CD4-positive, alpha-beta T cell (primary cell): ENCODE measurements at regions not wholly inside any gene's neighbourhood (a gene's known extent, or its start where the extent isn't known, plus 50 kb on each side); places are given as distances from the start of the nearest gene placed in this dataset.

Source experiments
- ATAC-seq: fragments of 200-7000 bp; cut with Tn5 transposase; one replicate; pipeline ENCODE4 v1.10.0; 2022; ENCODE audit warnings: mild to moderate bottlenecking; ENCODE audit not compliant: poor library complexity
- CTCF ChIA-PET: fragments of 350-600 bp; sonication (Branson Sonifier 250); formaldehyde crosslinking; loops from one replicate; lab custom pipeline; 2021; ENCODE audit warnings: antibody characterized with exemption, inconsistent platforms; lab: Charles Lee
- POLR2A ChIA-PET: fragments of 350-600 bp; sonication (Branson Sonifier 250); formaldehyde crosslinking; loops from one replicate; lab custom pipeline; 2021; ENCODE audit warnings: antibody characterized with exemption, inconsistent platforms; lab: Charles Lee
- DNase-seq, 14 experiments: peaks; one replicate each; pipeline ENCODE4 v3.0.0-alpha.2; 2013 to 2020; ENCODE audit warnings: mixed read lengths in 2 of 14
- H3K27ac ChIP-seq, 2 donors: one replicate each; pipeline versions ENCODE4 v1.5.1 to v1.7.0; 2013; ENCODE audit warnings: low read length in 2 of 2, low read depth in 1 of 2, mild to moderate bottlenecking in 1 of 2
- H3K27me3 ChIP-seq, 2 experiments: 1 replicate in 1 of 2; 2 replicates in 1 of 2; pipeline versions ENCODE4 v1.6.1 to v1.7.0; 2013; ENCODE audit warnings: low read length in 2 of 2, control low read depth in 1 of 2, mild to moderate bottlenecking in 1 of 2, moderate library complexity in 1 of 2; ENCODE audit not compliant: insufficient read depth in 2 of 2, control insufficient read depth in 1 of 2
- H3K36me3 ChIP-seq: one replicate; pipeline ENCODE4 v1.6.1; 2013; ENCODE audit warnings: low read length, control low read depth; ENCODE audit not compliant: insufficient read depth
- H3K4me1 ChIP-seq: one replicate; pipeline ENCODE4 v1.6.1; 2013; ENCODE audit warnings: low read length, control low read depth; ENCODE audit not compliant: insufficient read depth
- H3K4me3 ChIP-seq: one replicate; pipeline ENCODE4 v1.5.1; 2013; ENCODE audit warnings: mild to moderate bottlenecking, low read length, moderate library complexity
- H3K9me3 ChIP-seq, 2 experiments: 1 replicate in 1 of 2; 2 replicates in 1 of 2; pipeline versions ENCODE4 v1.6.1 to v1.7.0; 2013; ENCODE audit warnings: low read length in 2 of 2, mild to moderate bottlenecking in 2 of 2, control low read depth in 1 of 2, moderate library complexity in 1 of 2; ENCODE audit not compliant: control insufficient read depth in 1 of 2, insufficient read depth in 1 of 2
- H3K27ac Mint-ChIP-seq: one replicate; pipeline ENCODE4 v1.8.0; 2020; ENCODE audit warnings: mixed read lengths
- H3K27me3 Mint-ChIP-seq: one replicate; pipeline ENCODE4 v1.8.0; 2021; ENCODE audit warnings: mixed read lengths
- H3K36me3 Mint-ChIP-seq: one replicate; pipeline ENCODE4 v1.8.0; 2021; ENCODE audit warnings: low read depth, mixed read lengths
- H3K4me1 Mint-ChIP-seq: one replicate; pipeline ENCODE4 v1.8.0; 2021; ENCODE audit warnings: low read depth, mixed read lengths
- H3K4me3 Mint-ChIP-seq: one replicate; pipeline ENCODE4 v1.8.0; 2020; ENCODE audit warnings: mild to moderate bottlenecking, mixed read lengths
- H3K9me3 Mint-ChIP-seq: one replicate; pipeline ENCODE4 v1.8.0; 2020; ENCODE audit warnings: mixed read lengths
- intact Hi-C, 2 experiments: fragments of 100-400 bp; cut with DNase I in 1 of 2; cut with micrococcal nuclease in 1 of 2; formaldehyde crosslinking; loops; one replicate each; pipeline versions ENCODE4 v1.15.1 to v1.9.0; 2023 to 2025; cut with DNase I, micrococcal nuclease
- TF ChIP-seq, protein P1 (sequence below): fragments of 200-600 bp; IDR thresholded peaks from one replicate; pipeline ENCODE4 v1.8.0; 2022; ENCODE audit warnings: antibody characterized with exemption, mild to moderate bottlenecking

GRCh38 chr12:92349635-92350034 lies 204.0 kb upstream of the BTG1 start:
- H3K4me3 Mint-ChIP-seq: no peak overlapping the region
- no peaks in the 10 kb centered on the region for H3K36me3 ChIP-seq
- no peak overlapping the region for H3K4me3 ChIP-seq
- H3K27ac ChIP-seq: no peak overlapping the region
- H3K4me1 ChIP-seq: no peaks in the 10 kb centered on the region
- ATAC-seq (no peak), DNase-seq (no peak)
- ChIA-PET POLR2A (no interaction called here), CTCF (interaction anchor here (1.3 kb wide), 1 partner anchor 37 kb away, joined by 5 read pairs; no protein-coding TSS in a partner anchor)
- intact Hi-C loops: no loop called here
- no peak overlapping the region for H3K27ac Mint-ChIP-seq
- H3K27me3 Mint-ChIP-seq: no peaks in the 10 kb centered on the region
- no peaks in the 10 kb centered on the region for H3K9me3 ChIP-seq
- H3K4me1 Mint-ChIP-seq: peaks cover 11% of the 10 kb centered on the region
- no peaks in the 10 kb centered on the region for H3K27me3 ChIP-seq
- H3K9me3 Mint-ChIP-seq: no peaks in the 10 kb centered on the region
- H3K36me3 Mint-ChIP-seq: no peaks in the 10 kb centered on the region
- TF ChIP-seq, protein P1, sequence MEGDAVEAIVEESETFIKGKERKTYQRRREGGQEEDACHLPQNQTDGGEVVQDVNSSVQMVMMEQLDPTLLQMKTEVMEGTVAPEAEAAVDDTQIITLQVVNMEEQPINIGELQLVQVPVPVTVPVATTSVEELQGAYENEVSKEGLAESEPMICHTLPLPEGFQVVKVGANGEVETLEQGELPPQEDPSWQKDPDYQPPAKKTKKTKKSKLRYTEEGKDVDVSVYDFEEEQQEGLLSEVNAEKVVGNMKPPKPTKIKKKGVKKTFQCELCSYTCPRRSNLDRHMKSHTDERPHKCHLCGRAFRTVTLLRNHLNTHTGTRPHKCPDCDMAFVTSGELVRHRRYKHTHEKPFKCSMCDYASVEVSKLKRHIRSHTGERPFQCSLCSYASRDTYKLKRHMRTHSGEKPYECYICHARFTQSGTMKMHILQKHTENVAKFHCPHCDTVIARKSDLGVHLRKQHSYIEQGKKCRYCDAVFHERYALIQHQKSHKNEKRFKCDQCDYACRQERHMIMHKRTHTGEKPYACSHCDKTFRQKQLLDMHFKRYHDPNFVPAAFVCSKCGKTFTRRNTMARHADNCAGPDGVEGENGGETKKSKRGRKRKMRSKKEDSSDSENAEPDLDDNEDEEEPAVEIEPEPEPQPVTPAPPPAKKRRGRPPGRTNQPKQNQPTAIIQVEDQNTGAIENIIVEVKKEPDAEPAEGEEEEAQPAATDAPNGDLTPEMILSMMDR: no peak

- ChIA-PET CTCF (interaction anchor here (0.6 kb wide), 1 partner anchor 560 kb away, joined by 3 read pairs; no protein-coding TSS in a partner anchor), POLR2A (interaction anchor here (0.8 to 2.0 kb wide), 3 partner anchors 10 to 197 kb away, joined by 3 to 5 read pairs (median 5); partner anchors contain the start of gene BTG1)
- Histone ChIP-seq H3K36me3 (no peaks in the 10 kb centered on the region), H3K27me3 (no peaks in the 10 kb centered on the region), H3K4me3 (no peak overlapping the region), H3K9me3 (peaks cover 0 to 6% of the 10 kb centered on the region in 2 experiments), H3K4me1 (no peaks in the 10 kb centered on the region), H3K27ac (no peak overlapping the region)
- Mint-ChIP-seq H3K4me1 (peaks cover 30% of the 10 kb centered on the region), H3K36me3 (no peaks in the 10 kb centered on the region), H3K4me3 (no peak overlapping the region), H3K27me3 (no peaks in the 10 kb centered on the region), H3K27ac (no peak overlapping the region), H3K9me3 (no peaks in the 10 kb centered on the region)
- intact Hi-C loops: no loop called here
- TF ChIP-seq, protein P1: no peak
- ATAC-seq: no peak
- DNase-seq: no peak
These were observed 196.9 kb upstream of the BTG1 start for GRCh38 chr12:92342574-92342973.

- Histone ChIP-seq H3K4me3 (no peak overlapping the region), H3K9me3 (peaks cover 0 to 6% of the 10 kb centered on the region in 2 experiments), H3K27ac (no peak overlapping the region), H3K36me3 (no peaks in the 10 kb centered on the region), H3K4me1 (no peaks in the 10 kb centered on the region), H3K27me3 (no peaks in the 10 kb centered on the region)
- intact Hi-C loops: loop anchor here in 1 of 2 experiments (2.0 kb wide), 1 partner anchor 20 kb away; no protein-coding TSS in a partner anchor
- H3K36me3 Mint-ChIP-seq: no peaks in the 10 kb centered on the region
- H3K27ac Mint-ChIP-seq: peak overlapping the region; percentile 79
- DNase-seq (peak in 4 of 14 experiments; percentile 13 to 33 (median 27)), ATAC-seq (peak; percentile 98)
- H3K9me3 Mint-ChIP-seq: no peaks in the 10 kb centered on the region
- POLR2A ChIA-PET: interaction anchor here (0.6 to 1.0 kb wide), 2 partner anchors 195 to 761 kb away, joined by 3 to 4 read pairs; partner anchors contain the start of gene BTG1
- peaks cover 34% of the 10 kb centered on the region for H3K4me1 Mint-ChIP-seq
- CTCF ChIA-PET: no interaction called here
- H3K27me3 Mint-ChIP-seq: no peaks in the 10 kb centered on the region
- TF ChIP-seq, protein P1: no peak
- H3K4me3 Mint-ChIP-seq: peak overlapping the region; percentile 67
These were observed 195.5 kb upstream of the BTG1 start for GRCh38 chr12:92341065-92341668.
